ENCODE measurements at regions not wholly inside any gene's neighbourhood (a gene's known extent, or its start where the extent isn't known, plus 50 kb on each side); places are given as distances from the start of the nearest gene placed in this dataset.

- DNase-seq: no peak
Observed at GRCh38 chr5:39525271-39525670, 100.5 kb upstream of the DAB2 start.

- no peak for DNase-seq
Observed at GRCh38 chr5:39523821-39524220, 99.0 kb upstream of the DAB2 start.

- DNase-seq: no peak
Observed at GRCh38 chr5:39521940-39522590, 97.3 kb upstream of the DAB2 start.

- DNase-seq: no peak
Observed at GRCh38 chr5:39521098-39521860, 96.5 kb upstream of the DAB2 start.

- DNase-seq: no peak
Observed at GRCh38 chr5:39520232-39520572, 95.4 kb upstream of the DAB2 start.

- no peak for DNase-seq
Observed at GRCh38 chr5:39519566-39520231, 94.9 kb upstream of the DAB2 start.

- DNase-seq: no peak
Observed at GRCh38 chr5:39519079-39519478, 94.3 kb upstream of the DAB2 start.

GRCh38 chr5:39518516-39518915 is 93.7 kb upstream of the DAB2 start:
- DNase-seq: no peak

GRCh38 chr5:39517800-39518199 is 93.0 kb upstream of the DAB2 start:
- DNase-seq: no peak

GRCh38 chr5:39515881-39516280 is 91.1 kb upstream of the DAB2 start:
- no peak for DNase-seq

- DNase-seq: no peak
Observed at GRCh38 chr5:39513236-39513635, 88.5 kb upstream of the DAB2 start.

- DNase-seq: no peak
Observed at GRCh38 chr5:39506211-39506610, 81.4 kb upstream of the DAB2 start.

- DNase-seq: no peak
Observed at GRCh38 chr5:39505791-39506190, 81.0 kb upstream of the DAB2 start.

- no peak for DNase-seq
Observed at GRCh38 chr5:39505363-39505762, 80.6 kb upstream of the DAB2 start.

- peak; percentile 1 for DNase-seq
Observed at GRCh38 chr5:39503155-39503554, 78.4 kb upstream of the DAB2 start.

GRCh38 chr5:39502704-39503103 is 77.9 kb upstream of the DAB2 start:
- DNase-seq: no peak

GRCh38 chr5:39501397-39501796 is 76.6 kb upstream of the DAB2 start:
- DNase-seq: no peak

- DNase-seq: no peak
Observed at GRCh38 chr5:39500551-39501175, 75.9 kb upstream of the DAB2 start.

GRCh38 chr5:39498278-39498952 is 73.6 kb upstream of the DAB2 start:
- no peak for DNase-seq

- no peak for DNase-seq
Observed at GRCh38 chr5:39497322-39497721, 72.5 kb upstream of the DAB2 start.

- no peak for DNase-seq
Observed at GRCh38 chr5:39495227-39495626, 70.4 kb upstream of the DAB2 start.

- no peak for DNase-seq
Observed at GRCh38 chr5:39494534-39494933, 69.8 kb upstream of the DAB2 start.

GRCh38 chr5:39494107-39494510 is 69.3 kb upstream of the DAB2 start:
- no peak for DNase-seq
